MM.1S (cell line): ENCODE measurements at regions not wholly inside any gene's neighbourhood (a gene's known extent, or its start where the extent isn't known, plus 50 kb on each side); places are given as distances from the start of the nearest gene placed in this dataset.

ENCODE experiments used
- DNase-seq: peaks from one replicate; pipeline ENCODE4 v3.0.0-alpha.2; 2015
- H2AFZ ChIP-seq: fragments of 300-600 bp; sonication (generic); 2 replicates; pipeline ENCODE4 v1.6.0; 2016; ENCODE audit warnings: antibody characterized with exemption, low read length
- H3F3A ChIP-seq: fragments of 300-600 bp; sonication (generic); 2 replicates; pipeline ENCODE4 v1.6.1; 2016; ENCODE audit warnings: mild to moderate bottlenecking, antibody characterized with exemption, low read length, moderate library complexity, mixed read lengths; ENCODE audit not compliant: insufficient read depth
- H3K27ac ChIP-seq: fragments of 300-600 bp; sonication (generic); 2 replicates; pipeline ENCODE4 v1.5.1; 2016; ENCODE audit warnings: mild to moderate bottlenecking, low read length
- H3K27me3 ChIP-seq: fragments of 300-600 bp; sonication (generic); replicated peaks from 2 replicates; pipeline ENCODE4 v1.6.0; 2016; ENCODE audit warnings: low read length; ENCODE audit not compliant: insufficient read depth
- H3K36me3 ChIP-seq: fragments of 300-600 bp; sonication (generic); replicated peaks from 2 replicates; pipeline ENCODE4 v1.6.1; 2016; ENCODE audit warnings: mild to moderate bottlenecking, low read length, mixed read lengths; ENCODE audit not compliant: insufficient read depth
- H3K4me1 ChIP-seq: fragments of 300-600 bp; sonication (generic); 2 replicates; pipeline ENCODE4 v1.6.1; 2016; ENCODE audit warnings: low read length, mixed read lengths
- H3K4me2 ChIP-seq: fragments of 300-600 bp; sonication (generic); 2 replicates; pipeline ENCODE4 v1.6.0; 2016; ENCODE audit warnings: low read depth, low read length
- H3K4me3 ChIP-seq: fragments of 300-600 bp; sonication (generic); 2 replicates; pipeline ENCODE4 v1.5.1; 2016; ENCODE audit warnings: low read length, mixed read lengths
- H3K79me2 ChIP-seq: fragments of 300-600 bp; sonication (generic); 2 replicates; pipeline ENCODE4 v1.6.1; 2016; ENCODE audit warnings: mixed run types, low read length, mixed read lengths
- H3K9ac ChIP-seq: fragments of 300-600 bp; sonication (generic); 2 replicates; pipeline ENCODE4 v1.6.1; 2016; ENCODE audit warnings: low read length, mixed read lengths
- H3K9me2 ChIP-seq: fragments of 300-600 bp; sonication (generic); replicated peaks from 2 replicates; pipeline ENCODE4 v1.6.1; 2016; ENCODE audit warnings: mild to moderate bottlenecking, low read length, mixed read lengths; ENCODE audit not compliant: insufficient read depth
- H3K9me3 ChIP-seq: fragments of 300-600 bp; sonication (generic); replicated peaks from 2 replicates; pipeline ENCODE4 v1.6.1; 2016; ENCODE audit warnings: mild to moderate bottlenecking, low read length, mixed read lengths; ENCODE audit not compliant: insufficient read depth
- H4K20me1 ChIP-seq: fragments of 300-600 bp; sonication (generic); 2 replicates; pipeline ENCODE4 v1.6.1; 2016; ENCODE audit warnings: mild to moderate bottlenecking, low read length, moderate library complexity, mixed read lengths; ENCODE audit not compliant: insufficient read depth
- CTCF ChIP-seq: fragments of 300-600 bp; sonication (generic); IDR thresholded peaks from 2 replicates; pipeline ENCODE4 v1.5.1; 2016; ENCODE audit warnings: antibody characterized with exemption, low read length, mixed read lengths
- EZH2 ChIP-seq: fragments of 300-600 bp; sonication (generic); optimal IDR thresholded peaks from 2 replicates; pipeline ENCODE3; 2017; ENCODE audit warnings: low read depth, mild to moderate bottlenecking, antibody characterized with exemption, low read length, mixed read lengths
- EZH2phosphoT487 ChIP-seq: fragments of 300-600 bp; sonication (generic); IDR thresholded peaks from 2 replicates; pipeline ENCODE4 v1.6.1; 2018; ENCODE audit warnings: antibody characterized with exemption, low read length

GRCh38 chr14:82094829-82095345 lies 561.2 kb upstream of the SEL1L start:
- no peak for DNase-seq
- no peak for TF ChIP-seq EZH2
- no peak for TF ChIP-seq CTCF
- no peak for TF ChIP-seq EZH2phosphoT487
- no peak overlapping the region for H2AFZ ChIP-seq

GRCh38 chr14:82104013-82104412 lies 570.4 kb upstream of the SEL1L start:
- no peaks in the 10 kb centered on the region for H3K9me2 ChIP-seq
- H3K9me3 ChIP-seq = no peaks in the 10 kb centered on the region
- no peak for DNase-seq
- no peak overlapping the region for H3K4me3 ChIP-seq
- no peaks in the 10 kb centered on the region for H3K36me3 ChIP-seq
- H3K4me1 ChIP-seq = no peaks in the 10 kb centered on the region
- no peak overlapping the region for H2AFZ ChIP-seq
- no peak overlapping the region for H3K9ac ChIP-seq
- H3K4me2 ChIP-seq = no peak overlapping the region
- H4K20me1 ChIP-seq = no peaks in the 10 kb centered on the region
- no peak overlapping the region for H3K27ac ChIP-seq
- H3K79me2 ChIP-seq = no peaks in the 10 kb centered on the region
- no peaks in the 10 kb centered on the region for H3F3A ChIP-seq
- TF ChIP-seq EZH2phosphoT487 (no peak), CTCF (no peak), EZH2 (no peak)
- H3K27me3 ChIP-seq = no peaks in the 10 kb centered on the region

More at GRCh38 chr14:82094829-82095345, 561.2 kb upstream of the SEL1L start:
- Histone ChIP-seq H3K4me2 (no peak overlapping the region), H3K27ac (no peak overlapping the region), H4K20me1 (no peaks in the 10 kb centered on the region), H3K36me3 (no peaks in the 10 kb centered on the region), H3K4me1 (no peaks in the 10 kb centered on the region), H3K27me3 (no peaks in the 10 kb centered on the region), H3K9me2 (no peaks in the 10 kb centered on the region), H3K79me2 (no peaks in the 10 kb centered on the region), H3K9ac (no peak overlapping the region), H3K4me3 (no peak overlapping the region), H3F3A (no peaks in the 10 kb centered on the region), H3K9me3 (no peaks in the 10 kb centered on the region)

- DNase-seq = no peak
- H3K4me2 ChIP-seq = no peak overlapping the region
- H4K20me1 ChIP-seq = no peaks in the 10 kb centered on the region
- no peak overlapping the region for H3K4me3 ChIP-seq
- no peak overlapping the region for H3K27ac ChIP-seq
- H2AFZ ChIP-seq = no peak overlapping the region
- H3K36me3 ChIP-seq = no peaks in the 10 kb centered on the region
- H3K9me3 ChIP-seq = no peaks in the 10 kb centered on the region
- H3K4me1 ChIP-seq = no peaks in the 10 kb centered on the region
- no peaks in the 10 kb centered on the region for H3K27me3 ChIP-seq
- H3K9ac ChIP-seq = no peak overlapping the region
- TF ChIP-seq EZH2 (no peak), CTCF (no peak), EZH2phosphoT487 (no peak)
- no peaks in the 10 kb centered on the region for H3K9me2 ChIP-seq
- H3K79me2 ChIP-seq = no peaks in the 10 kb centered on the region
- no peaks in the 10 kb centered on the region for H3F3A ChIP-seq
Measured at GRCh38 chr14:82112210-82112839, 578.7 kb upstream of the SEL1L start.
